Suprapubic skin (tissue), 4 donors: ENCODE measurements at regions not wholly inside any gene's neighbourhood (a gene's known extent, or its start where the extent isn't known, plus 50 kb on each side); places are given as distances from the start of the nearest gene placed in this dataset.

ENCODE experiments used
- DNase-seq, 2 donors: peaks; one replicate each; pipeline ENCODE4 v3.0.0-alpha.2; 2019; ENCODE audit warnings: low spot score in 2 of 2
- H3K27ac ChIP-seq: fragments of 200-600 bp; sonication (generic); one replicate; pipeline ENCODE4 v1.5.1; 2019
- H3K27me3 ChIP-seq: fragments of 200-600 bp; sonication (generic); one replicate; pipeline ENCODE4 v1.5.1; 2019
- H3K36me3 ChIP-seq: fragments of 200-600 bp; sonication (generic); one replicate; pipeline ENCODE4 v1.5.1; 2019
- H3K4me1 ChIP-seq: fragments of 200-600 bp; sonication (generic); one replicate; pipeline ENCODE4 v1.5.1; 2019
- H3K4me3 ChIP-seq: fragments of 200-600 bp; sonication (generic); one replicate; pipeline ENCODE4 v1.5.1; 2019; ENCODE audit warnings: mild to moderate bottlenecking
- H3K9me3 ChIP-seq: fragments of 200-600 bp; sonication (generic); one replicate; pipeline ENCODE4 v1.5.1; 2019
- EP300 ChIP-seq: sonication (generic); formaldehyde crosslinking; IDR thresholded peaks from one replicate; pipeline ENCODE4 v1.6.1; 2017; ENCODE audit warnings: antibody characterized with exemption
- POLR2A ChIP-seq, 2 donors: fragments of 450-650 bp; IDR thresholded peaks; one replicate each; pipeline ENCODE4 v1.6.1; 2017; ENCODE audit warnings: antibody characterized with exemption in 2 of 2, mild to moderate bottlenecking in 2 of 2, moderate library complexity in 2 of 2
- POLR2AphosphoS5 ChIP-seq, 3 donors: sonication (generic); formaldehyde crosslinking; IDR thresholded peaks; one replicate each; pipeline ENCODE4 v1.6.1; 2017; ENCODE audit warnings: antibody characterized with exemption in 3 of 3
- WGBS: methylation state at CpG from one replicate; pipeline ENCODE4 v1.1.5; 2018; 5-methylcytosine and 5-hydroxymethylcytosine counted together
- TF ChIP-seq, protein P1 (sequence below), 2 donors: fragments of 200-600 bp in 1 of 2; fragments of 450-650 bp in 1 of 2; sonication (generic) in 1 of 2; IDR thresholded peaks; one replicate each; pipeline ENCODE4 v1.5.1; 2016 to 2019; ENCODE audit warnings: antibody characterized with exemption in 2 of 2, mild to moderate bottlenecking in 1 of 2, moderate library complexity in 1 of 2

- Histone ChIP-seq H3K27me3 (no peaks in the 10 kb centered on the region), H3K9me3 (peaks cover 11% of the 10 kb centered on the region), H3K36me3 (no peaks in the 10 kb centered on the region), H3K27ac (no peak overlapping the region), H3K4me3 (no peak overlapping the region), H3K4me1 (no peaks in the 10 kb centered on the region)
- 100% methylated on average over 1 of the region's 1 CpG for WGBS
- no peak for DNase-seq
- no peak for TF ChIP-seq EP300
- TF ChIP-seq POLR2A (IDR thresholded peaks at IDR 0.05) = no peak
- no peak for TF ChIP-seq POLR2AphosphoS5 (IDR thresholded peaks at IDR 0.05)
- TF ChIP-seq, protein P1, sequence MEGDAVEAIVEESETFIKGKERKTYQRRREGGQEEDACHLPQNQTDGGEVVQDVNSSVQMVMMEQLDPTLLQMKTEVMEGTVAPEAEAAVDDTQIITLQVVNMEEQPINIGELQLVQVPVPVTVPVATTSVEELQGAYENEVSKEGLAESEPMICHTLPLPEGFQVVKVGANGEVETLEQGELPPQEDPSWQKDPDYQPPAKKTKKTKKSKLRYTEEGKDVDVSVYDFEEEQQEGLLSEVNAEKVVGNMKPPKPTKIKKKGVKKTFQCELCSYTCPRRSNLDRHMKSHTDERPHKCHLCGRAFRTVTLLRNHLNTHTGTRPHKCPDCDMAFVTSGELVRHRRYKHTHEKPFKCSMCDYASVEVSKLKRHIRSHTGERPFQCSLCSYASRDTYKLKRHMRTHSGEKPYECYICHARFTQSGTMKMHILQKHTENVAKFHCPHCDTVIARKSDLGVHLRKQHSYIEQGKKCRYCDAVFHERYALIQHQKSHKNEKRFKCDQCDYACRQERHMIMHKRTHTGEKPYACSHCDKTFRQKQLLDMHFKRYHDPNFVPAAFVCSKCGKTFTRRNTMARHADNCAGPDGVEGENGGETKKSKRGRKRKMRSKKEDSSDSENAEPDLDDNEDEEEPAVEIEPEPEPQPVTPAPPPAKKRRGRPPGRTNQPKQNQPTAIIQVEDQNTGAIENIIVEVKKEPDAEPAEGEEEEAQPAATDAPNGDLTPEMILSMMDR (IDR thresholded peaks at IDR 0.05) = no peak
These were observed 567.6 kb upstream of the MAN1A1 start for GRCh38 chr6:119917186-119917585.

- H3K4me1 ChIP-seq = no peaks in the 10 kb centered on the region
- H3K27me3 ChIP-seq = no peaks in the 10 kb centered on the region
- 54% methylated on average over 2 of the region's 2 CpGs for WGBS
- H3K9me3 ChIP-seq = peaks cover 11% of the 10 kb centered on the region
- no peak overlapping the region for H3K27ac ChIP-seq
- TF ChIP-seq POLR2A (IDR thresholded peaks at IDR 0.05) (no peak), EP300 (no peak), POLR2AphosphoS5 (IDR thresholded peaks at IDR 0.05) (no peak)
- TF ChIP-seq, protein P1 (IDR thresholded peaks at IDR 0.05) = no peak
- no peaks in the 10 kb centered on the region for H3K36me3 ChIP-seq
- no peak for DNase-seq
- no peak overlapping the region for H3K4me3 ChIP-seq
These were observed 566.4 kb upstream of the MAN1A1 start for GRCh38 chr6:119915971-119916370.

DNA sequence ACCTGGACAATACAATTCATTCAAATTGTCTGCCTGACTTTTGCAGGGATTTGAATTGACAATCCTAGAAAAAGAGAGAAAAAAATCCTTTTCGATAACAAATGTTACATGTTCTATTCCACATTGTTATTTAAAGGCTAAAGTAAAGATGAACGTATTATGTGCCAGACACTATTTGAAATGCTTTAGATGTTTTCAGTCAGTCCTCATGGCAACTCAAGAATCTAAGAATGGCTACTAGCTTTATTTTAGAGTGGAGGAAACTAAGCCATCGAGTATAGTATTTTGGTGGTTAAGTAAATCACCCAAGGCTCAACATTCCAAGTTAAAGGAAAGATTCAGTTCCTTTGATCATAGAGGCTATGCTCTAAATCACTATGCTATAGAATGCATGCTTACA is 558.6 kb upstream of the MAN1A1 start:
- no peak for DNase-seq
- no peak overlapping the region for H3K27ac ChIP-seq
- no peak overlapping the region for H3K4me3 ChIP-seq
- no peaks in the 10 kb centered on the region for H3K27me3 ChIP-seq
- WGBS = 41% methylated on average over 3 of the region's 3 CpGs
- H3K36me3 ChIP-seq = no peaks in the 10 kb centered on the region
- TF ChIP-seq POLR2A (IDR thresholded peaks at IDR 0.05) (no peak), EP300 (no peak), POLR2AphosphoS5 (IDR thresholded peaks at IDR 0.05) (no peak)
- TF ChIP-seq, protein P1 (IDR thresholded peaks at IDR 0.05) = no peak
- H3K9me3 ChIP-seq = no peaks in the 10 kb centered on the region
- no peaks in the 10 kb centered on the region for H3K4me1 ChIP-seq

GRCh38 chr6:119902681-119903080 is 553.1 kb upstream of the MAN1A1 start:
- Histone ChIP-seq H3K27me3 (no peaks in the 10 kb centered on the region), H3K36me3 (no peaks in the 10 kb centered on the region), H3K4me1 (no peaks in the 10 kb centered on the region), H3K4me3 (no peak overlapping the region), H3K27ac (no peak overlapping the region), H3K9me3 (no peaks in the 10 kb centered on the region)
- no peak for DNase-seq
- WGBS = 62% methylated on average over 1 of the region's 1 CpG
- TF ChIP-seq, protein P1 (IDR thresholded peaks at IDR 0.05) = no peak
- TF ChIP-seq EP300 (no peak), POLR2AphosphoS5 (IDR thresholded peaks at IDR 0.05) (no peak), POLR2A (IDR thresholded peaks at IDR 0.05) (no peak)

DNA sequence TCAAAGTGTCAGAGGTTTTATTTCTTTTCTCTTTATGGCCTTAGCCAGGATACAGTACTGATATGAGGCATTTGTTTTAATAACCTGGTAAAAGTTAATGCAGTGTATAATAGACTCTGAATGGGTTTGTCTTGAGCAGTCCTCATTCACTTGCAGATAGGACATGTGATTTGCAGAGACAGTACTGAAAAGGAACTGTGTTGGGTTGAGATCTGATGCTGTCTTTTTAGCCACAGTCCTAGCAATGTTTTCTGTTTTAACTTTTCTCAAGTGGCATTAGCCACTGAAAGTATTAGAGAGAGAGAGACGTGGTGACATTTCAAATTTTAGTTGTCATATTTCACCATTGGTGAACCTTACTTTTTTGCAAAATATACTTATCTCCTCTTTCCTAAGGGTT is 547.2 kb upstream of the MAN1A1 start:
- TF ChIP-seq EP300 (no peak), POLR2A (IDR thresholded peaks at IDR 0.05) (no peak), POLR2AphosphoS5 (IDR thresholded peaks at IDR 0.05) (no peak)
- TF ChIP-seq, protein P1 (IDR thresholded peaks at IDR 0.05) = no peak
- 83% methylated on average over 1 of the region's 1 CpG for WGBS

More for the DNA sequence above, 547.2 kb upstream of the MAN1A1 start:
- DNase-seq = no peak
- H3K27ac ChIP-seq = no peak overlapping the region
- no peaks in the 10 kb centered on the region for H3K27me3 ChIP-seq
- H3K4me3 ChIP-seq = no peak overlapping the region
- no peaks in the 10 kb centered on the region for H3K36me3 ChIP-seq
- no peaks in the 10 kb centered on the region for H3K4me1 ChIP-seq
- no peaks in the 10 kb centered on the region for H3K9me3 ChIP-seq
